Stimulated activated CD4-positive, alpha-beta T cell treated with anti-CD3 and anti-CD28 coated beads, Interleukin-1b, Interleukin-23, amount 100 ng/mL, for 4 hours (primary cell): ENCODE measurements at regions not wholly inside any gene's neighbourhood (a gene's known extent, or its start where the extent isn't known, plus 50 kb on each side); places are given as distances from the start of the nearest gene placed in this dataset.

Experiments used
- DNase-seq, 2 donors: peaks; one replicate each; pipeline ENCODE4 v3.0.0-alpha.2; 2020; ENCODE audit warnings: low read depth in 2 of 2

DNA sequence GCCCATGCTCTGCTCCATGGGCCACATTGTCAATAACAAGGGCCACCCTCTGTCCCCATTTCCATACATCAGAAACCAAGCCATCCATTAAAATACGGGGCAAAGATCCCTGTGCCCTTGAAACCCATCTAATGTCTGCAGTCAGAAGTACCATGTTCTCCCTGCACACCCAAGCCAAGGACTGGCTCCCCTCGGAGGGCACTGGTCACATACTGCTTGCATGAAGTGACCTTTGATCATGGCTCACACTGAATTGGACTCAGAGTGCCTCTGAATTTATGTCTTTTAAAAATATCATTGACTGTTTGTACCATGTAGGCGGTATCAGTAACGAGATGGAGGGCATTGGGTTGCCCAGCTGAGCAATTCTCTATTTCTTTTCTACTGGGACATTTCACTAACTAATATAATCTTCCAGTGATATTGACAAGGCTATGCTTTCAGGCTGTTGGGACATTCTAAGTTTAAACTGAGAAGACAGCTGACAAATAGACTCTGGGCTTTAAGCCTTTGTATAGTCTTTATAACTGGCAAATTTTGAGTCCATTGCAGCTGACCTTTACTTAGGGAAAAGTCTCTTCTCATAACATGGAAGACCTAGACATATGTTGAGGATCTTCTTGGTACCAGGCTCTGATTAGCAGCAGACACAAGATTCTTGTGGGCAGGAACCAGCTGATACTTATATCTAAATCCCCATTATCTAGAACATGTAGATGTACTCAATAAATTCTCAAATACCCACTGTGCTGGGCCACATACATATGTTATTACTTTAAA lies 214.3 kb downstream of the MYCN start:
- no peak for DNase-seq

DNA sequence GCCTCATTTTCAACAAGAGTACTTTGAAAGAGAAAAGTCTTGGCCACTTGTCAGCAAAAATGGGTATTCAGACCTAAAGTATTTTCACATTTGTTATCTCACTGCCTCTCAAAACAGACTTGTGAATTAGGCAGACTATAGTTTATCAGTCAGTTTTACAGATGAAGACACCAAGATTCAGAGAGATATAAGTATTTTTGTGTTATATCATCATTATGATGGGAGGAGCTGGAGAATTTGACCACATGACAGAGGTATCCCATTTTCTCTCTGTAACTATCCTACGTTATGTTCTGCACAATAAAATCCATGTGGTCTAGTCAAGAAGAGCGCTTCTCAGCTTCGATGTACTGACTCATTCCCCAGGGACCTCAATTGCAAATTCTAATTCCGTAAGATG lies 213.7 kb downstream of the MYCN start:
- no peak for DNase-seq

GRCh38 chr2:16153754-16154035 lies 213.3 kb downstream of the MYCN start:
- no peak for DNase-seq

GRCh38 chr2:16152928-16153753 lies 212.8 kb downstream of the MYCN start:
- DNase-seq, result no peak

DNA sequence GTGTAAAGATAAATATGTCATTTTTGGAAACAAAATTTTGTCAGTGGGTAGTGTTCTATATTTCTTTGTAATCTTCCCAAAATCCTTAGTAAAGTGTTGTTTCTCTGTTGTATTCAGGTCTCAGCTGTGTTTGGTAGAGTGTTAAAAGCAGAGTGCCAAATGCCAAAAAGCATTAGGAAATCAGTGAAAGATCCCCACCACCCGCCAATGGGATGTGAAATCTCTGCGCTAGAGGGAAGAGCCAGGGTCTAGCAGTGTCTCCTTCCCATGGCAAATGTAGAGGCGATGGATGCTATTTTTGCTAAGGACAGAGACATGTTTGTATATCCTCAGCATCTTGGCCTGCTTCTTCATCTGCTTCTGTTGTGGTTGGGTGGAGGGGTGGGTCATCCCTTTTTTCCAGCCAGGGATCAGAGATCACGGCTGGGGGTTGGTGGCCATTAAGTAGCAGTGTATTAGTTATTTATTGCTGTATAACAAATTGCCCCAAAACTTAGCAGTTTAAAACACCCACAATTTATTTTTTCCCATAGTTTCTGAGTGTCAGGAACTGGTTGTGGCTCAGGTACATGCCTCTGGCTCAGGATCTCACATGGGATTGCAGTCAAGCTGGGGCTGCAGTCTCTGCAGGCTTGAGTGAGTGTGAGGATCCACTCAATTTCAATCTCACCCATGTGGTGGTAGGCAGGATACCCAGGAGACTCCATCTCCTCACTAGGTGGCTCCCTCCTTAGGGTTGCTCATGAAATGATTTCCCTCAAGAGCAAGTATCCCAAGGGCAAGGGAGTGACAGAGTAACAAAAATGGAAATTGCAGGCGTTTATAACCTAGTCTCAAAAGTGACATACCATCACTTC lies 211.9 kb downstream of the MYCN start:
- DNase-seq, result no peak

DNA sequence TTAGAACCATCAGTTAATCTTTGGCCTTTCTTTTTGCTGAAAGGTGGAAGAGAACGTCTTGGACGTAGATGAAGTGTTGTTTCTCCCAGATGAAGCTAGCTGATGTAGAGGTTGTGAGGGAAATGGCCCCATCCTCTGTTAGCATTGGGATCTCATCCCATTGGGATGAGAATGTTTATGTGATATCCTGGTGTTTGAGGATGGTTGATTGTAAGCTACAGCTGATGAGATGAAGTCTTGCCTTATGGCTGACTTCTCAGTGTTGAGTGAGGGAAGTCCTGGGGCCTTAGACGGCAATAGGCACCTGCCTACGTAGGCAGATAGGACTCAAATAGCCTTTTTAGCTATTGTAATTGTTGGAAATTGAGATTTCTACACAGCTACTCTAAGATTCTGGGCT lies 211.3 kb downstream of the MYCN start:
- no peak for DNase-seq

- no peak for DNase-seq
Measured at GRCh38 chr2:16151281-16151570, 210.9 kb downstream of the MYCN start.

GRCh38 chr2:16150456-16151280 lies 210.3 kb downstream of the MYCN start:
- DNase-seq, result no peak

GRCh38 chr2:16149349-16150243 lies 209.2 kb downstream of the MYCN start:
- no peak for DNase-seq

DNA sequence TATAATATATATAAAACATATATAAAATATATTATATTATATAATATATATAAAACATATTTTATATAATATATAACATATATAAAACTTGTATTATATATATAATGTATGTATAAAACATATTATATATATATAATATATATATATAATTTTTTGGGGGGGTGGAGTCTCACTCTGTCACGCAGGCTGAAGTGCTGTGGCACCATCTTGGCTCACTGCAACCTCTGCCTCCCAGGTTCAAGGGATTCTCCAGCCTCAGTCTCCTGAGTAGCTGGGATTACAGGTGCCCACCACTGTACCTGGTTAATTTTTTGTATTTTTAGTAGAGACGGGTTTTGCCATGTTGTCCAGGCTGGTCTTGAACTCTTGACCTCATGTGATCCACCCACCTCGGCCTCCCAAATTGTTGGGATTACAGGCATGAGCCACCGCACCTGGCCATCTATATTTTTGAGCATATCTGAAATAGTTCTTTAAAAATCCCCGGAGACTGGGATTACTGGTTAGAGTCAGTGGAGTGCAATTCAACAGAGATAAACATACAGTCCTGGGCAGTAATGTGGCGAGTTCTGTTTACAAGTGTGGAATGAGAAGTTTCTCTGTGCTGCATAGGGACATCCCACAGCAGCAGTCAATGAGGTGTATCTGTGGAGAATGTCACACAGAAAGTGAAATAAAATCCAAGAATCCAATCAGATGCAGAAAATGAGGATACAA lies 208.4 kb downstream of the MYCN start:
- no peak for DNase-seq

DNA sequence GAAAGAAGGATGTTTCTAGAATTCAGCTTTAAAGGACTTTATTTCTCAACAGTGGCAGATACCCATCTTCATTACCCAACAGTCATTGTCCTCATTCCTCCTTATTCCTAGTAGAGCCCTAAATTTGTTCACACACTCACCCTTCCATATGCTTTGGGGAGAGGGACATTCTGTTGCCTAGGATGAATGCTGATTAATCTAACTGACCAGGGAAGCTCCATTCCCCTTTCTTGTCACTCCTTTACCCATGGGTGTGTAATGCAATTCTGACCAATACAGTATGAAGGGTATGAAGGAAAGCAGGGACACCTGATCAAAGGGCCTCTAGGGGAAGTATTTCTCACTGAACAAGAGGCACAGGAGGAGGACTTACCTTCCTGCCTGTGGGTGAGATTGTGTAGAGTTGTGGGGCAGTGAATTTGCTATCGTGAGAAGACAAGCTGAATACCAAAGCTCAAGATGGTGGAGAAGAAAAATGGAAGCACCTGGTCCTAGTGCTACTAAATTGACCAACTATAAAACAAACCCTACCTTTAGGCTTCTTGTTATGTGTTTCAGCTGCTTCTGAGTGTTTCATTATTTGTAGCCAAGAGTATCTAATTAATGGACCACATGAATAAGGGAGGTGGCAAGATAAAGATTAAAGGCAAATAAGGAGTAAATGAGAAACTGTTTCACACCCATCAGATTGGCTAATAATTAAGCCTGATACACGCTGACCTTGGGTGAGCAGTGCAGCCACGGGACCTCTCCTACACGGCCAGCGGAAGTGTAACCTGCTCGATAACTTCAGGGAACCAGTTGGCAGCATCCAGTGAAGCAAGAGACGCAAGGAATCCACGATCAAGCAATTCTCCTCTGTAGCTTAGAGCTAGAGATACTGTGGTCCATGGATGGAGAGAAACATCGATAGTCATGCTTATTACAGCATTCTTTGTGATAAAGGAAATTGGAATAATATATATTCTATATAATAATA lies 202.3 kb downstream of the MYCN start:
- DNase-seq, result no peak

DNA sequence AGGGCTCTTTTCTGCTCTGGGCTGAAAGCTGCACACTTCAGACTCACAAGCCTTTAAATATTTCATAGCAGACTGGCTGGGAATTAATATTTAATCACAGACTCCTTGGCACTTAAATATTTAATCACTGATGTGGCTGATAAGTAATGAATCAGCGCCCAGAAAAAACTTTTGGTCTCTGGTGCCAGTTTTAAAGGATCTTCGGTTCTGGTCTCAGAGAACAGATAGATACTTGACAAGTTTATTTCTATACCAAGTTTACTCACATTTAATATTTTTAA lies 201.2 kb downstream of the MYCN start:
- DNase-seq, result no peak

- DNase-seq, result no peak
Measured at GRCh38 chr2:16140771-16141640, 200.7 kb downstream of the MYCN start.

DNA sequence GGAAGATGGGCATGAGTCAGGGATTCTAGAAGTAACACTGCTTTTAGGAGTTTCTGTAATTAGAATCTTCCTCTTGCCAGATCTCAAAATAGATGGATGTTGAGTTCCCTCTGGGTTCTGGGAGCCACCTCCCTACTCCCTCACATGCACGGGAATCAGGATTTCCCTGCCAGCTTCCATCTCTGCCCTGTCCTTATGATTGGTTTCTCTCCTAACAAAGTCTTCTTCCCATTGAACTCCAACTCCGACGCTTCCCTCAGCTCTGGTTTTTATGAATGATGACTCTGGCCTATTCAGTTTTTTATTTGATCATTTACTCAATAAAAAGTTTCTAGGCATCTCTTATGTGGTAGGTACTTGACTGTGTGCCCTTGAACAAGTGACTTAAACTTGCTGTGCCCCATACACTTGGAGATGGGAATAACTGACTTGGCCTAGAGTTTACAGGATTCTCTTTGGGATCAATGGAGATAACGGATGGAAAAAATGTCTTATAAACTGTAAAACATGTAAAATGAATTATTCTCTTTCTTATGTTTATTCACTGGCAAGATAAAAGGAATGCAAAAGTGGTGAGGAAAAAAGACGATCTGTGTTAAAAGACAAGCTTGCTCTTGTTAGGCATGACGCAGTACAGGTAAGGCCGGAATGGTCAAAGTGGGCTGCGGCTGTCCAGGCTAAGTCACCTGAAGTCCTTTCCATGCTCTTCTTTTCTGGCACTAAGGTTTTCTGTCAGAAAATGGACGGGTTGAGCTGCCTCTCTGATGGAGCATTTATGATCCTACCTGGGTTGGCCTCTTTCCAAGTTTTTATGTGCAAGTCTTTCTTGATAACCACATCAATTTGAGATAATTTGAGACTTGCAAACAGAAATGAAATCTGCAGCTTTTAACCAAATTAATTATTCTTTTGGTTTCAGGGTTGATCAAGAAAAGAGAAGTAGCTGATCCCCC lies 199.6 kb downstream of the MYCN start:
- DNase-seq, result no peak

- DNase-seq, result no peak
Measured at GRCh38 chr2:16138811-16139662, 198.7 kb downstream of the MYCN start.
